SK-N-SH (cell line): ENCODE measurements at regions not wholly inside any gene's neighbourhood (a gene's known extent, or its start where the extent isn't known, plus 50 kb on each side); places are given as distances from the start of the nearest gene placed in this dataset.

ENCODE experiments used
- CTCF ChIA-PET: fragments of 300-600, 350-600 bp; formaldehyde crosslinking; extraction: SDS; loops from one replicate; lab custom pipeline; 2021; lab: Yijun Ruan, JAX
- POLR2A ChIA-PET: fragments of 350-600 bp; sonication (Branson Sonifier 250); formaldehyde crosslinking; extraction: SDS; loops from one replicate; lab custom pipeline; 2020; ENCODE audit warnings: antibody characterized with exemption, inconsistent platforms; lab: Yijun Ruan, JAX
- DNase-seq: peaks from one replicate; pipeline ENCODE4 v3.0.0; 2012
- H2AFZ ChIP-seq: fragments of 200-600 bp; sonication (generic); 2 replicates; pipeline ENCODE4 v1.8.1; 2016; ENCODE audit warnings: antibody characterized with exemption, mild to moderate bottlenecking, low read depth
- H3F3A ChIP-seq: fragments of 200-600 bp; sonication (generic); replicated peaks from 2 replicates; pipeline ENCODE3; 2016; ENCODE audit warnings: antibody characterized with exemption, mild to moderate bottlenecking; ENCODE audit not compliant: insufficient read depth
- H3K27ac ChIP-seq, 2 experiments: fragments of 200-500 bp in 1 of 2; fragments of 200-600 bp in 1 of 2; sonication (Bioruptor generic) in 1 of 2; sonication (generic), shearing (Covaris generic) in 1 of 2; 2 replicates each; pipeline versions ENCODE4 v1.5.1 to v1.6.1; 2014 to 2016; ENCODE audit warnings: low read depth in 2 of 2, inconsistent platforms in 1 of 2, low read length in 1 of 2, mild to moderate bottlenecking in 1 of 2, mixed read lengths in 1 of 2
- H3K27me3 ChIP-seq: fragments of 200-600 bp; sonication (generic), shearing (Covaris generic); 2 replicates; pipeline ENCODE4 v1.6.1; 2016; ENCODE audit warnings: mixed run types; ENCODE audit not compliant: insufficient read depth
- H3K36me3 ChIP-seq, 2 experiments: fragments of 200-500 bp in 1 of 2; fragments of 200-600 bp in 1 of 2; sonication (Bioruptor generic) in 1 of 2; sonication (generic) in 1 of 2; replicated peaks in 1 of 2; 2 replicates each; pipeline versions ENCODE3 to v1.5.1; 2014 to 2016; ENCODE audit warnings: low read length in 1 of 2, mild to moderate bottlenecking in 1 of 2; ENCODE audit not compliant: insufficient read depth in 2 of 2, control insufficient read depth in 1 of 2
- H3K4me1 ChIP-seq, 2 experiments: fragments of 200-500 bp in 1 of 2; fragments of 200-600 bp in 1 of 2; sonication (Bioruptor generic) in 1 of 2; sonication (generic), shearing (Covaris generic) in 1 of 2; 2 replicates each; pipeline versions ENCODE4 v1.5.1 to v1.6.1; 2014 to 2016; ENCODE audit warnings: low read depth in 1 of 2, low read length in 1 of 2, mixed run types in 1 of 2; ENCODE audit not compliant: insufficient read depth in 2 of 2, control insufficient read depth in 1 of 2
- H3K4me2 ChIP-seq: fragments of 200-600 bp; sonication (generic), shearing (Covaris generic); 2 replicates; pipeline ENCODE4 v1.6.1; 2017; ENCODE audit warnings: mixed run types
- H3K4me3 ChIP-seq, 2 experiments: fragments of 200-500 bp in 1 of 2; fragments of 200-600 bp in 1 of 2; sonication (Bioruptor generic) in 1 of 2; sonication (generic), shearing (Covaris generic) in 1 of 2; 2 replicates each; pipeline versions ENCODE4 v1.5.1 to v1.8.1; 2014 to 2016; ENCODE audit warnings: low read depth in 2 of 2, inconsistent platforms in 1 of 2, low read length in 1 of 2, mild to moderate bottlenecking in 1 of 2, mixed read lengths in 1 of 2, moderate library complexity in 1 of 2
- H3K79me2 ChIP-seq: fragments of 200-600 bp; sonication (generic); 2 replicates; pipeline ENCODE4 v1.8.1; 2017; ENCODE audit warnings: mild to moderate bottlenecking; ENCODE audit not compliant: insufficient read depth
- H3K9ac ChIP-seq: fragments of 200-600 bp; sonication (generic); 2 replicates; pipeline ENCODE4 v1.6.1; 2017; ENCODE audit warnings: mixed run types
- H3K9me2 ChIP-seq: fragments of 200-600 bp; sonication (generic); 2 replicates; pipeline ENCODE4 v1.6.1; 2017; ENCODE audit warnings: mixed run types
- H3K9me3 ChIP-seq: fragments of 200-600 bp; sonication (generic); 2 replicates; pipeline ENCODE4 v1.6.1; 2017; ENCODE audit warnings: mixed run types, mild to moderate bottlenecking, moderate library complexity
- H4K20me1 ChIP-seq: fragments of 200-600 bp; sonication (generic); 2 replicates; pipeline ENCODE4 v1.6.1; 2017; ENCODE audit warnings: mild to moderate bottlenecking, mixed run types; ENCODE audit not compliant: insufficient read depth
- ELF1 ChIP-seq: IDR thresholded peaks from 2 replicates; pipeline ENCODE4 v1.4.0; 2012
- EZH2phosphoT487 ChIP-seq: fragments of 200-600 bp; sonication (generic); IDR thresholded peaks from 2 replicates; pipeline ENCODE4 v1.6.1; 2017; ENCODE audit warnings: low read depth, mixed run types, mild to moderate bottlenecking, antibody characterized with exemption, moderate library complexity, borderline replicate concordance
- GABPA ChIP-seq: IDR thresholded peaks from 2 replicates; pipeline ENCODE4 v1.4.0; 2012; ENCODE audit warnings: low read depth, mild to moderate bottlenecking
- GATA2 ChIP-seq: sonication (generic); formaldehyde crosslinking; IDR thresholded peaks from 2 replicates; pipeline ENCODE4 v1.5.0; 2020; ENCODE audit warnings: mild to moderate bottlenecking, missing genetic modification reagents
- NFIC ChIP-seq: IDR thresholded peaks from 2 replicates; pipeline ENCODE4 v1.4.0; 2012; ENCODE audit warnings: borderline replicate concordance
- NRF1 ChIP-seq: IDR thresholded peaks from 2 replicates; pipeline ENCODE4 v1.6.1; 2012; ENCODE audit warnings: low read depth, mild to moderate bottlenecking, low read length
- POLR2AphosphoS5 ChIP-seq: IDR thresholded peaks from 2 replicates; pipeline ENCODE4 v1.6.1; 2012; ENCODE audit warnings: low read depth, low read length
- RAD21 ChIP-seq: IDR thresholded peaks from 2 replicates; pipeline ENCODE4 v1.6.1; 2012; ENCODE audit warnings: mild to moderate bottlenecking, low read length
- RFX5 ChIP-seq: IDR thresholded peaks from 2 replicates; pipeline ENCODE4 v1.6.1; 2012; ENCODE audit warnings: mild to moderate bottlenecking, improper control_type of control experiment, low read length
- SIN3A ChIP-seq: IDR thresholded peaks from 2 replicates; pipeline ENCODE4 v1.6.1; 2012; ENCODE audit warnings: low read depth, mild to moderate bottlenecking, low read length, moderate library complexity, borderline replicate concordance
- SMC3 ChIP-seq: IDR thresholded peaks from 2 replicates; pipeline ENCODE4 v1.6.1; 2012; ENCODE audit warnings: low read depth, low read length, improper control_type of control experiment
- TEAD4 ChIP-seq: IDR thresholded peaks from 2 replicates; pipeline ENCODE4 v1.4.0; 2012; ENCODE audit warnings: mild to moderate bottlenecking, borderline replicate concordance; ENCODE audit not compliant: insufficient read depth
- ZBTB33 ChIP-seq: IDR thresholded peaks from 2 replicates; pipeline ENCODE4 v1.4.0; 2012; ENCODE audit warnings: low read depth, borderline replicate concordance
- WGBS: methylation state at CpG from one replicate; pipeline ENCODE4 v1.1.6; 2017; ENCODE audit warnings: low lambda C conversion rate; 5-methylcytosine and 5-hydroxymethylcytosine counted together
- TF ChIP-seq, protein P1 (sequence below): fragments of 200-600 bp; sonication (generic); IDR thresholded peaks from 2 replicates; pipeline ENCODE4 v1.6.1; 2017; ENCODE audit warnings: antibody characterized with exemption, mild to moderate bottlenecking, moderate library complexity
- TF ChIP-seq, protein P2 (sequence below): IDR thresholded peaks from 2 replicates; pipeline ENCODE4 v1.4.0; 2012; ENCODE audit warnings: low read depth, borderline replicate concordance
- TF ChIP-seq, protein P3 (sequence below): fragments of 150-350 bp; IDR thresholded peaks from 2 replicates; pipeline ENCODE4 v1.6.1; 2017; ENCODE audit warnings: antibody characterized with exemption, low read length, low read depth, borderline replicate concordance

DNA sequence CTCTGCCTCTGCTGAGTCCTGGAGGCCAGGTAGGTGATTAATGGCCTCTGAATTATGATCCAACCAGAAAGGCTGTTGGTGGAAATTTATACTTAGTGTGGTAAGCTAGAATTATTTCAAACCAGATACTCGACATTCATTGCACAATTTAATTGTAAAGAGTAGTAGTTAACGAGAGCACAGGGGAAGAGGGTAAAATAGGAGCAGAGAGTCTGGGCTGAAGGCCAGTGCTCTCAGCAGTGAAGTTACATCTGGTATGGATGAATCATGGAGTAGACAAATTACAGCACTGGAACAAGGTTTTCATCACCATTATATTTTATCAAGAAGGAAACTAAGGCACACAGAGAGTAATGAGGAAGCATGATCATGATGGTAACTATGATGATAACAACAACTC lies 92.5 kb downstream of the TLR4 start:
- H3K4me1 ChIP-seq: no peaks in the 10 kb centered on the region
- no peaks in the 10 kb centered on the region for H4K20me1 ChIP-seq
- no peak overlapping the region for H3K27ac ChIP-seq
- H3K4me2 ChIP-seq: no peak overlapping the region
- no peaks in the 10 kb centered on the region for H3K27me3 ChIP-seq
- no peaks in the 10 kb centered on the region for H3K9me3 ChIP-seq
- no peaks in the 10 kb centered on the region for H3K9me2 ChIP-seq
- no peak overlapping the region for H3K4me3 ChIP-seq
- ChIA-PET POLR2A (no interaction called here), CTCF (interaction anchor here (1.9 kb wide), 1 partner anchor 12 kb away, joined by 5 read pairs; no protein-coding TSS in a partner anchor)
- DNase-seq: no peak
- no peak overlapping the region for H3K9ac ChIP-seq
- no peak overlapping the region for H2AFZ ChIP-seq
- TF ChIP-seq, protein P1, sequence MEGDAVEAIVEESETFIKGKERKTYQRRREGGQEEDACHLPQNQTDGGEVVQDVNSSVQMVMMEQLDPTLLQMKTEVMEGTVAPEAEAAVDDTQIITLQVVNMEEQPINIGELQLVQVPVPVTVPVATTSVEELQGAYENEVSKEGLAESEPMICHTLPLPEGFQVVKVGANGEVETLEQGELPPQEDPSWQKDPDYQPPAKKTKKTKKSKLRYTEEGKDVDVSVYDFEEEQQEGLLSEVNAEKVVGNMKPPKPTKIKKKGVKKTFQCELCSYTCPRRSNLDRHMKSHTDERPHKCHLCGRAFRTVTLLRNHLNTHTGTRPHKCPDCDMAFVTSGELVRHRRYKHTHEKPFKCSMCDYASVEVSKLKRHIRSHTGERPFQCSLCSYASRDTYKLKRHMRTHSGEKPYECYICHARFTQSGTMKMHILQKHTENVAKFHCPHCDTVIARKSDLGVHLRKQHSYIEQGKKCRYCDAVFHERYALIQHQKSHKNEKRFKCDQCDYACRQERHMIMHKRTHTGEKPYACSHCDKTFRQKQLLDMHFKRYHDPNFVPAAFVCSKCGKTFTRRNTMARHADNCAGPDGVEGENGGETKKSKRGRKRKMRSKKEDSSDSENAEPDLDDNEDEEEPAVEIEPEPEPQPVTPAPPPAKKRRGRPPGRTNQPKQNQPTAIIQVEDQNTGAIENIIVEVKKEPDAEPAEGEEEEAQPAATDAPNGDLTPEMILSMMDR: no peak
- TF ChIP-seq ZBTB33: no peak
- TF ChIP-seq, protein P2, sequence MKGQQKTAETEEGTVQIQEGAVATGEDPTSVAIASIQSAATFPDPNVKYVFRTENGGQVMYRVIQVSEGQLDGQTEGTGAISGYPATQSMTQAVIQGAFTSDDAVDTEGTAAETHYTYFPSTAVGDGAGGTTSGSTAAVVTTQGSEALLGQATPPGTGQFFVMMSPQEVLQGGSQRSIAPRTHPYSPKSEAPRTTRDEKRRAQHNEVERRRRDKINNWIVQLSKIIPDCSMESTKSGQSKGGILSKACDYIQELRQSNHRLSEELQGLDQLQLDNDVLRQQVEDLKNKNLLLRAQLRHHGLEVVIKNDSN: no peak
- no peak for TF ChIP-seq SIN3A
- no peak for TF ChIP-seq NRF1
- TF ChIP-seq POLR2AphosphoS5: no peak
- no peak for TF ChIP-seq ELF1
- TF ChIP-seq SMC3: no peak
- no peak for TF ChIP-seq RAD21
- TF ChIP-seq, protein P3, sequence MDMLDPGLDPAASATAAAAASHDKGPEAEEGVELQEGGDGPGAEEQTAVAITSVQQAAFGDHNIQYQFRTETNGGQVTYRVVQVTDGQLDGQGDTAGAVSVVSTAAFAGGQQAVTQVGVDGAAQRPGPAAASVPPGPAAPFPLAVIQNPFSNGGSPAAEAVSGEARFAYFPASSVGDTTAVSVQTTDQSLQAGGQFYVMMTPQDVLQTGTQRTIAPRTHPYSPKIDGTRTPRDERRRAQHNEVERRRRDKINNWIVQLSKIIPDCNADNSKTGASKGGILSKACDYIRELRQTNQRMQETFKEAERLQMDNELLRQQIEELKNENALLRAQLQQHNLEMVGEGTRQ: no peak
- no peak for TF ChIP-seq GATA2 (CRISPR knock-in tag)
- TF ChIP-seq RFX5: no peak
- no peak for TF ChIP-seq TEAD4
- no peak for TF ChIP-seq EZH2phosphoT487
- TF ChIP-seq NFIC: no peak
- no peak for TF ChIP-seq GABPA
- no peaks in the 10 kb centered on the region for H3F3A ChIP-seq
- H3K79me2 ChIP-seq: no peaks in the 10 kb centered on the region
- 4% methylated on average over 2 of the region's 2 CpGs for WGBS
- H3K36me3 ChIP-seq: no peaks in the 10 kb centered on the region
